Erythroblast (primary cell): ENCODE measurements at regions not wholly inside any gene's neighbourhood (a gene's known extent, or its start where the extent isn't known, plus 50 kb on each side); places are given as distances from the start of the nearest gene placed in this dataset.
"Not testable (repeated sequence)": the region's sequence is repeated elsewhere in the genome, so short reads cannot be mapped to it uniquely, and the experiment has no call there.

Experiments used
- DNase-seq, 2 experiments: peaks; one replicate each; lab custom pipeline; 2025; lab: John Stamatoyannopoulos, UW
- GATA1 ChIP-seq: IDR thresholded peaks from 2 replicates; pipeline ENCODE4 v1.6.1; 2011; ENCODE audit warnings: low read depth, mild to moderate bottlenecking, control low read depth, low read length, moderate library complexity
- POLR2A ChIP-seq: IDR thresholded peaks from 2 replicates; pipeline ENCODE4 v1.6.1; 2011; ENCODE audit warnings: mild to moderate bottlenecking, low read length

DNA sequence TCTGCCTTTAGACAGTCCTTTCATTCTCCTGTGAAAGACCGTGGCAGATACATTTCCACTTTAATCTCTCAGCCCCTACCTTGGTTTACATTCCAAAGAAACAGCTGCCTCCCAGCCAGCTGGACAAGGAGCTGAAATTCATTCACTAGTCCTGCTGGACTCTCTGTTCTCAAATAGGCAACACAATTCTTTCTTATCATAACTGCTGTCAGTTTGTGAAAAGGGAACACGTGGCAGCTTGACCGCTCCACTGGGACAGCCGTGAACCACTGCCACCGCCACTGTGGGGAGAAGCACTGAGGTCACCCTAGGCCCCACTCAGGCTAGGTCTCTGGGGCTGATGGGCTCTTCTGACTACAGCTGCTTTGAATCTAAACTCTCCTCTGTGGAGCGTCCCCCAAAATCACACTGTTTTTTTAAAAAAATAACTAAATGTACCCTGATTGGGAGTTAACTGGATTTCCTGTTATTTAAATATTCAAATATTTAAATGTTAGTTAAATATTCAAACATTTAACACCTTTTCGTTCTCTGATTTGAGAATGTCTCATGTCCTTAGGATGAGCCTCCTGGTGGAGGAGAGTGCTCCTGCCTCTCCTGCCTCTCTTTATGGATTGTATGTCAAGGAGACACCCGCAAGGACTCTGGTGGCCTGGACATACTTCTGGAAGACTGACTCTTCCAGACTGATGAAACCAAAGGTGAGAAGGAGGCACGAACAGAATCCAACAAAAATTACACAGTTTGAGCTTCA lies 120.1 kb downstream of the BOD1 start:
- DNase-seq = no peak
- no peak for TF ChIP-seq POLR2A

DNA sequence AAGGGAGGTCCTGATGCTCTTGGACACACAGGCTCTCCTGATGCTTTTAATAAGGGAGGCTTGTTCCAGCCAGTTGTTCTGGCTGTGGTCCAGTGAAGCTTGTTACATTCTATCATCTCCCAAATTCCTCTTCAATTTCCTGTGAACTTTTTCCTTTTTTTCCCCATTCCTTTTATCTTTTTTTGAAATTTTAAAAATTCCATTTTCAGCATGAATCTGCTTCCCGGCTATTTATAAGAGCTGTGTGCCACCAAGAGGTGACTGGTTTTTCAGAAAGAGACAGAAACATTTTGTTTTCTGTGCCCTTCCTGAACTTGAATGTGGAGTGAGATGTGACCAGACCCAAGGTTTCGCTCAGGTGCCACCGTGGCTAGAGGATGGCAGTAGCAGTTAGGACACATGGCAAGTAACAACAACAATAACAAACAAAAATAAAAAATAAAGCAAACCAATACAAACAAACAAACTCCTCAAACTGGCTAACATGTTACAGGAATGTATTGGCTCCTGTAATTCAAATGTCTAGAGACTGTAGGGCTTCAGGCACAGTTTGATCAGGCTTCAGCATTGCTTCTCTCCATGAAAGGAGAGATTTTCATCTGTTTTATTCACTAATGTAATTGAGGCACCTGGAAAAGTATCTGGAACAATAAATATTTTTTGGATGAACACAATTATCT lies 121.1 kb downstream of the BOD1 start:
- TF ChIP-seq POLR2A (no peak), GATA1 (no peak)
- DNase-seq = no peak

DNA sequence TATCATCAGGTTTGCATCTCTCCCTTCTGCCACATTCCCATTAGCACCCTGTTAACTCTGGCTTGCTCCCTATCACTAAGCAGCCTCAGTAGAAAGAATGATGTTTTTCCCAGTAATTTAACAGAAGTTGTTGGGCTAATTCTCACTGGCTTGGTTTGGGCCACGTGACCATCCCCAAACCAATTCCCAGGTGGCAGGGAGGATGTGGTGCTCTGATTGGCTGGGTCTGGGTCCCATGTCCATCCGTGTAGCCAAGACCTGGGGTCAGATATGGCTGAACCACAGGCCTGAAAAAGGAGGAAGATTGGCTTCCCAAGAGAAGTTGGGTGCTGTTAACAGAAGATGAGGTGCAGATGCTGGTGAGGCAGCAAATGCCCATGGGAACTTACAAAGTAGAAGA lies 122.0 kb downstream of the BOD1 start:
- DNase-seq = no peak
- TF ChIP-seq GATA1 (no peak), POLR2A (no peak)

DNA sequence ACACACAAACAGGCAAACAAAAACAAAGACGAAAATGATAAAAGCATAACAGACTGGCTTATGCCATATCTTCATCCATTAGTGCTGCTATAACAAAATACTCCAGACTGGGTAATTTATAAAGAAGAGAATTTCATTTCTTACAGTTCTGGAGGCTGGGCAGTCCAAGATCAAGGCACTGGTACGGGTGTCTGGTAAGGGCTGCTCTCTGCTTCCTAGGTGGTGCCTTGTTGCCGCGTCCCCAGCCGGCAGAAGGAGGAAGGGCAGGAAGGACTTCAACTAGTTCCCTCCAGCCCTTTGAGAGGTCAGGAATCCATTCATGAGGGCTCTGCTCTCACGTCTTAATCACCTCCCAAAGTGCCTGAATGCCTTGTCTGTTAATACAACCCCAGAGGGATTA lies 122.6 kb downstream of the BOD1 start:
- DNase-seq = no peak
- TF ChIP-seq GATA1 (no peak), POLR2A (no peak)

DNA sequence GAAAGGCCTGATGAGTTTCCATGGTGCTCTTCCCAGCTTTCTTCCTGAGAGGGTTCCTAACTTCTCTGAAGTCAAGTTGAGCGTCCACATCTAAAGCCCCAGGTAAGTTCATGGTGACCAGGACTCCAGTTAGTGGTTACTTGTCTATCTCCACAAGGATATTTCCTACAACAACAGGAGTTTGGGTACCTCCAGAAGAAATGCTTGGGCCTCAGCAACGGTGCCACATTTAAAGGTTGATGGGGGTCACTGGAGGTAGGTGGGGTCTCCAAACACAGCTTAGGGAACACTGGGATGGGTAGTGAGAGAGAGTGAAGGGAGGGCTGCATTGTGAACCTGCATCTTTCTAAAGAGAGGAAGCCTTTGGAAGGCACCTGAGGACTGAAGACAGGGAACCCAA lies 123.4 kb downstream of the BOD1 start:
- DNase-seq = no peak
- TF ChIP-seq POLR2A (no peak), GATA1 (no peak)

DNA sequence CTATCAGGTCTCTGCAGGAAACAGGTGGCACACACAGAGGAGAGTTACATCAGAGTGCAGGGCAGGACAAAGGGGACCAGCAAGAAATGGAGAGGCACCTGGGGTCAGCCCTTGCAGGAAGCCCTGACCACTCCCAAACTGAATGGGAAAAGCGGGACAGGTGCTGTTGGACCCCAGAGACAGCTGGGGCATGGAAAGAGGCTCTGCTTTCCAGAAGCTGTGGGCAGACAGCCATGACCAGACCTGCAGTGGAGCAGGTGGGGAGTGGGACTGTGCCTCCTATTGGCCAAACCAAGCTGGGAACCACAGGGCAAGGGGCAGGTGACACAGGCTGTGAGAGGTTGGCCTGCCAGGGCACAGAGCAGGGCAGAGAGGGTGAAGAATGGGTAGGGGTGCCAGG lies 125.8 kb downstream of the BOD1 start:
- DNase-seq = no peak
- TF ChIP-seq POLR2A (no peak), GATA1 (no peak)

DNA sequence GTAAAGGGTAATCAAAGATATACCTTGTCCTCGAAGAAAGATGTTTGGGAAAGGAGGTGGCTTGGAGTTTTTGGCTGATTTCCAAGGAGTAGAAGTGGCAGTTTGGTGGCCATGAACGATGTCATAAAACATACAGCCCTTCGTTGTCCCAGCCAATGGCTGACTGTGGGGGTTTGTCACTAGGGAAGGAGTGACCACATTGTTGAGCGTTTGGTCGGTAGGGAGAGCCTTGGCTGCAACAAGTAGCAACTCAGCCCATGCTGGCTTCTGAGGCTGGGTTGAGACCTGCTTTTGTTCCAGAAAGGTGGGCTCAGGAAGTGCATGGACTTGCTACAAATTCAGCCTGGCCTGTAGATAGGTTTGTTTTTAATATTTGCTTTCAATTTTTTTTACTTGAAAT lies 128.3 kb downstream of the BOD1 start:
- TF ChIP-seq GATA1 (no peak), POLR2A (no peak)
- no peak for DNase-seq

DNA sequence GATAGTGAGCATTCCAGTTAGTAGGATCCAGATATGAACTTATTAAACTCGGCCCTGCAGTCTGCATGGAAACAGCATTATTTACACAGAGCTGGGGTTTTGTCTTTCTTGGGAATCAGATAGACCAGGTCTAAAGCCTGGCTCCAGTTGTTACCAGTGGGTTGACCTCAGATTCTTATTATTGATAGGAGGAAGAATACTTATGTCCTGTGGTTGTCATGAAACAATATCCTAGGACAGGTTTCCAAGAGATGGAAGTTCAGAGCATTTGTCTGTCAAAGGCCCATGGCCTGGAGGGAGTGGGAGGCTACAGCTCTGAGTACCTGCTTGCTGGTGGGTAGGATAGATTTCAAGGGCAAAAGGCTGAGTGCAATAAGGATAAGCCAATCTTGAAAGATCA lies 129.2 kb downstream of the BOD1 start:
- no peak for DNase-seq
- TF ChIP-seq GATA1 (no peak), POLR2A (no peak)

DNA sequence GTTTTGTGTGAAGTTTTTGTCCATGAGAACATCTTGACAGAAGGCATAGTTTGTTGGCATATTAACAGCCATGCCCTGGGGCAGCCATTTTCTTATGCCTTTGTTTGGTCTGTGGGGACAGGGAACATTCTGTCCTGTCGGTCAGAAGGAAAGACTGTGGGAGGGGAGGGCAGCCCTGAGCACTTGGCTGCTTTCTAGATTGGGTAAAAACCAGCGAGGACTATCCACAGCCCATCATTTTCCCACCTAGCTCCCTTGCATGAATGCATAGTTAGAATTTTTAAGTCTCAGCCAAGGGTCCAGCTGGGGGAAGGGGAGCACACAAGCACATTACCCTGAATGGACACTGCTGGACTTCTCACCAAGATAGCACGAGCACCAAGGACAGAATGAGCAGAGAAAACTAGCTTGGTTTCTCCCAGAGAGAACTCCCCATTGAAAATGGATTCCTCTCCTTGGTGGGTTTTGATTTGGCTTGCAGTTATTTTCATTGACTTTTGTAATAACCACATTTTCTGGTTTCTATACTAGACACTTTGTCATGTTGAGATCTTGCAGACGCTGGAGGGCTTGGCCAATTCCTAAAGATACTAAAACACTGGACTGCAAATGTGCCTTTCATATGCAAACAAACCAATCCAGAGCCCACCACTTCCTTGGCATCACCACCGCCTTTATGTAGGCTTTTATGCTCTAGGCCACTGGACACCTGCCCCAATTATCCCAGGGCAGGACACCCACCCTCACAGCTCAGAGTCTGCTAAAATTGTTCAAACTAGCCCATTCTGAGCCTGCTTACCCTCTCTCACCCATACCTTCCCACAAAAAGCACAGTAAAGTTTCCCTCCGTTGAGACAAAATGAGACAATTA lies 129.9 kb downstream of the BOD1 start:
- no peak for DNase-seq
- no peak for TF ChIP-seq GATA1
- TF ChIP-seq POLR2A = no peak

DNA sequence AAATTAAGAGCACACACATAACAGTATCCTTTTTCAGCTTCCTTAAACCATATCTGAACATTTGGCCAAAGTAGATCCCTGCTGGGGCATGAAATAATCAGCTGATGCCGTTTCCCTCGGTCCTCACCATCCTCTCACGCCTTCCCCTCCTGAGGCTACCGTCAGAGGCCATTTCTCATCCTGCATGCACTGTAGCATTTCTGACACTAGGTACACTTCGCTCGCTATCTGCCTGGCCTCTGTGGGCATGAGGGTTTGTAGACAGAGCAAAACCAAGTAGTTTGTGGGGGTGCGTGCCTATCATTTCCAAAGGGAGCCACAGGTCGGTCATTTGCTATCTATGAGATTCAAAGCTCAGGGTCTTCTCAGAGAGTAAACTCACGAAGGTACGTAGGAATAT lies 131.9 kb downstream of the BOD1 start:
- DNase-seq = no peak
- no peak for TF ChIP-seq GATA1

DNA sequence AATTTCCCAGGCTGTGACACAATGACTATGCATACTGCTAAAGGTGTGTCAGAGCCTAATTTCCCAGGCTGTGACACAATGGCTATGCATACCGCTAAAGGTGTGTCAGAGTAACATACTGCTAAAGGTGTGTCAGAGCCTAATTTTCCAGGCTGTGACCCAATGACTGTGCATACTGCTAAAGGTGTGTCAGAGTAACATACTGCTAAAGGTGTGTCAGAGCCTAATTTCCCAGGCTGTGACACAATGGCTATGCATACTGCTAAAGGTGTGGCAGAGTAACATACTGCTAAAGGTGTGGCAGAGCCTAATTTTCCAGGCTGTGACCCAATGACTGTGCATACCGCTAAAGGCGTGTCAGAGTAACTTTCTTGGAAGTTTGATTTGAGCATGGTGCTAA lies 132.9 kb downstream of the BOD1 start:
- not testable (repeated sequence) for DNase-seq

DNA sequence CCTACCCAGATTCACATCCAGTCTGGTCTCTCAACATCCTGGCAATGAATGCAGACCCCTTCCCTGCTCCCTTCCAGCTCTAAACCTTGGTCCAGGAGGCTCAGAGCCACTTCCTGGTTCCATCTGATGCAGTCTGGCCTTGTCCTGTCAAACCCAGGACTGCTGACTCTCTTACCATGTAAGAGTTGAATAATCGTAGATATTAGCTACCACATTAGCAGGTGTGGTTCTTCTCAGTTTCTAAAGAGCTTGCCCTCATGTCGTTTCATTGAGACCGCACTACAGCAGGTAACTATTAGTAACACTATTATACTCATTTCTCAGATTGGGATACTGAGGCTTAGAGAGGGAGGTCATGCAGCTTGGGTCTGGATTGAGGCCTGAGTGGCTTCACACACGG lies 133.3 kb downstream of the BOD1 start:
- no peak for TF ChIP-seq GATA1
- DNase-seq = no peak

DNA sequence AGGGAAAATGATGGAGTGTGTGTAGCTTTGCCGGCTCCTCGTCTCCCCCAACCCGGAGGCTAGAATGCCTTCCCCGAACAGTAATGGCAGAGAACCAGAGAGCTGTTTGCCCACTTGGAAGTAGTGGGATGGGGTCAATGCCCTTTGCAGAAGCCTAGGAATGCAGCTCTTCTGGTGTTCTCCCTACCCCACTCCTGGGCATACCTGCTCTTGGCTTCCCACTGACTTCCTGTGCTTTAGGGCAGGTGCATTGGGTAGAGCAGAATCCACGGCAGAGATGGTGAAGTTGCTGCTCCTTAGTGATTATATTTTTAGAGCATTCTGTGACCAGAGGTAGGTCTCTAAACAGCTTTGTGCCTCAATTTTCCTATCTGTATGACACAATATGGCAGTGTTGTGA lies 134.6 kb downstream of the BOD1 start:
- TF ChIP-seq GATA1 = no peak
- TF ChIP-seq POLR2A = no peak
- DNase-seq = no peak

DNA sequence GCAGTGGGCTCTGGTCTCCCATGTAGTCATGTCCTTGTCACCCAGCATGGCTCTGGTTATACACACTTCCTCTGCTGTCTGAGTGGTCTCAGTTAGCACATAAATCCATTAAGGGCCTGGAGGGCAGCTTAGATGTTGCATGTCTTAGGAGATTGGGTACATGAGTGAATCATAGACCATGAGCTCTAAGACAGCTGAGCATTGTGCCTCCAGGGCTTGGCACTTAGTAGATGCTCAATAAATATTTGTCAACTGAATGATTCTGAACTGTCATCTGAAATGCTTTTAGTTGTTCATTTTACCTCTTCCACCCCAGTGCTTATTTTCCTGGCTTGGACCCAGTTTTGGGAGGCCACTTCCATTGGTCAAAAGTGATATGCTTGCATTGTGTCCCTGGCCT lies 135.6 kb downstream of the BOD1 start:
- no peak for TF ChIP-seq POLR2A
- TF ChIP-seq GATA1 = no peak
- DNase-seq = no peak

DNA sequence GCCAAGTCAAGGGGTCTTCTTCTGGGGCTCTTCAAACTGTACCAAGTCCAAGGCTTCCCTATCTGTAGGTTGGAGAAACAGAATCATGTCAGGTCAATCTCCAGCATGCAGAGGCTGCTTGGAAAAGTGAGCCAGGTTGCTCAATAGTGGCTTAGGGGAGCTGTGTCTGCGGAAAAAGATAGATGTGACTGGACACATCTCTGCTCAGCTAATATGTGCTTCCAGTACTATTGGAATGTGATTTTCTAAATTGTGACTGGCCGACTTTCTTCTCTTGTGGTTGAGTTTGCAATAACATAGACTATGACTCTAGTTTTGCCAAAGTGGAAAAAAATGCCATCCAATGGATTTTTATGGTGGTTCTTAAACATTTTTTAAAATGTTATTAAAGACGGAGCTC lies 136.7 kb downstream of the BOD1 start:
- TF ChIP-seq POLR2A (no peak), GATA1 (no peak)

More for the DNA sequence above, 136.7 kb downstream of the BOD1 start:
- DNase-seq = no peak
